ENCODE measurements at regions not wholly inside any gene's neighbourhood (a gene's known extent, or its start where the extent isn't known, plus 50 kb on each side); places are given as distances from the start of the nearest gene placed in this dataset.
"Not testable (repeated sequence)": the region's sequence is repeated elsewhere in the genome, so short reads cannot be mapped to it uniquely, and the experiment has no call there.

GRCh38 chr4:3882316-3882885 is 116.2 kb downstream of the ADRA2C start:
- not testable (repeated sequence) for FAIRE-seq

- not testable (repeated sequence) for FAIRE-seq
Observed at GRCh38 chr4:3884261-3884660, 118.1 kb downstream of the ADRA2C start.

GRCh38 chr4:3893590-3893989 is 127.4 kb downstream of the ADRA2C start:
- not testable (repeated sequence) for FAIRE-seq

GRCh38 chr4:3894086-3894959 is 128.1 kb downstream of the ADRA2C start:
- not testable (repeated sequence) for FAIRE-seq

- FAIRE-seq: no peak
Observed at GRCh38 chr4:3896441-3896840, 130.3 kb downstream of the ADRA2C start.

- not testable (repeated sequence) for FAIRE-seq
Observed at GRCh38 chr4:3896871-3897578, 130.8 kb downstream of the ADRA2C start.

- no peak for FAIRE-seq
Observed at GRCh38 chr4:3898098-3898497, 131.9 kb downstream of the ADRA2C start.

GRCh38 chr4:3898928-3899327 is 132.7 kb downstream of the ADRA2C start:
- not testable (repeated sequence) for FAIRE-seq

GRCh38 chr4:3904264-3904955 is 138.2 kb downstream of the ADRA2C start:
- FAIRE-seq: not testable (repeated sequence)

GRCh38 chr4:3909616-3910015 is 143.4 kb downstream of the ADRA2C start:
- not testable (repeated sequence) for FAIRE-seq

GRCh38 chr4:3910161-3910950 is 144.2 kb downstream of the ADRA2C start:
- FAIRE-seq: not testable (repeated sequence)

GRCh38 chr4:3911252-3911856 is 145.2 kb downstream of the ADRA2C start:
- no peak for FAIRE-seq

- FAIRE-seq: not testable (repeated sequence)
Observed at GRCh38 chr4:3914511-3914910, 148.3 kb downstream of the ADRA2C start.

GRCh38 chr4:3919509-3919908 is 153.3 kb downstream of the ADRA2C start:
- not testable (repeated sequence) for FAIRE-seq

GRCh38 chr4:3921902-3922301 is 155.7 kb downstream of the ADRA2C start:
- FAIRE-seq: not testable (repeated sequence)

GRCh38 chr4:3925841-3926240 is 159.7 kb downstream of the ADRA2C start:
- not testable (repeated sequence) for FAIRE-seq

- not testable (repeated sequence) for FAIRE-seq
Observed at GRCh38 chr4:3926271-3926670, 160.1 kb downstream of the ADRA2C start.

GRCh38 chr4:3926969-3927755 is 161.0 kb downstream of the ADRA2C start:
- FAIRE-seq: not testable (repeated sequence)

GRCh38 chr4:3929431-3929830 is 163.2 kb downstream of the ADRA2C start:
- FAIRE-seq: not testable (repeated sequence)

- FAIRE-seq: not testable (repeated sequence)
Observed at GRCh38 chr4:3932734-3933133, 166.5 kb downstream of the ADRA2C start.

- FAIRE-seq: not testable (repeated sequence)
Observed at GRCh38 chr4:3935406-3935805, 169.2 kb downstream of the ADRA2C start.
